GM23338 (cell line): ENCODE measurements at regions not wholly inside any gene's neighbourhood (a gene's known extent, or its start where the extent isn't known, plus 50 kb on each side); places are given as distances from the start of the nearest gene placed in this dataset.
A peak's percentile ranks its signal among the peaks of the same experiment; 100 is the strongest.

Source experiments
- ATAC-seq: fragments of 200-7000 bp; cut with Tn5 transposase; 3 replicates; pipeline ENCODE4 v1.9.1; 2020
- DNase-seq: peaks from one replicate; pipeline ENCODE4 v3.0.0-alpha.2; 2015; ENCODE audit warnings: low spot score
- H2AFZ ChIP-seq: fragments of 200-600 bp; sonication (generic); 2 replicates; pipeline ENCODE4 v1.8.0; 2016; ENCODE audit warnings: antibody characterized with exemption, mild to moderate bottlenecking, moderate library complexity
- H3F3A ChIP-seq: fragments of 200-600 bp; sonication (generic); replicated peaks from 2 replicates; pipeline ENCODE4 v1.8.0; 2017; ENCODE audit warnings: antibody characterized with exemption, mixed run types, low read depth
- H3K27ac ChIP-seq: fragments of 200-600 bp; sonication (generic); 2 replicates; pipeline ENCODE4 v1.6.1; 2016; ENCODE audit warnings: low read depth
- H3K27me3 ChIP-seq: fragments of 200-600 bp; sonication (generic); 2 replicates; pipeline ENCODE4 v1.8.0; 2016; ENCODE audit warnings: mild to moderate bottlenecking, mixed run types, moderate library complexity; ENCODE audit not compliant: insufficient read depth
- H3K36me3 ChIP-seq: fragments of 200-600 bp; sonication (generic); 2 replicates; pipeline ENCODE4 v1.8.0; 2016; ENCODE audit warnings: mild to moderate bottlenecking; ENCODE audit not compliant: insufficient read depth
- H3K4me1 ChIP-seq: fragments of 200-600 bp; sonication (generic); 2 replicates; pipeline ENCODE4 v1.8.0; 2016; ENCODE audit warnings: mild to moderate bottlenecking, moderate library complexity; ENCODE audit not compliant: insufficient read depth
- H3K4me2 ChIP-seq: fragments of 200-600 bp; sonication (generic); 2 replicates; pipeline ENCODE4 v1.7.1; 2017; ENCODE audit warnings: mixed run types
- H3K4me3 ChIP-seq: fragments of 200-600 bp; sonication (generic); 2 replicates; pipeline ENCODE4 v1.6.1; 2016; ENCODE audit warnings: mixed run types
- H3K79me2 ChIP-seq: fragments of 200-600 bp; sonication (generic); replicated peaks from 2 replicates; pipeline ENCODE4 v1.8.0; 2017; ENCODE audit warnings: mild to moderate bottlenecking; ENCODE audit not compliant: insufficient read depth
- H3K9me2 ChIP-seq: fragments of 200-600 bp; sonication (generic); 2 replicates; pipeline ENCODE4 v1.8.0; 2017; ENCODE audit not compliant: insufficient read depth
- H4K20me1 ChIP-seq: fragments of 200-600 bp; sonication (generic); replicated peaks from 2 replicates; pipeline ENCODE4 v1.8.0; 2017; ENCODE audit warnings: mild to moderate bottlenecking; ENCODE audit not compliant: insufficient read depth
- H3K27ac Mint-ChIP-seq: 2 replicates; pipeline ENCODE4 v1.8.0; 2020; ENCODE audit warnings: inconsistent platforms, mild to moderate bottlenecking, moderate library complexity, mixed read lengths
- H3K27me3 Mint-ChIP-seq: 3 replicates; pipeline ENCODE4 v1.8.0; 2022; ENCODE audit warnings: low read depth, mild to moderate bottlenecking, moderate library complexity, mixed read lengths, inconsistent platforms; ENCODE audit not compliant: insufficient read depth, poor library complexity
- H3K36me3 Mint-ChIP-seq: 3 replicates; pipeline ENCODE4 v1.8.0; 2021; ENCODE audit warnings: low read depth, mild to moderate bottlenecking, inconsistent platforms, moderate library complexity, mixed read lengths
- H3K4me1 Mint-ChIP-seq: 3 replicates; pipeline ENCODE4 v1.8.0; 2020; ENCODE audit warnings: mild to moderate bottlenecking, inconsistent platforms, mixed read lengths
- H3K4me3 Mint-ChIP-seq: 3 replicates; pipeline ENCODE4 v1.8.0; 2021; ENCODE audit warnings: moderate library complexity, mild to moderate bottlenecking, inconsistent platforms, mixed read lengths
- H3K9me3 Mint-ChIP-seq: 3 replicates; pipeline ENCODE4 v1.8.0; 2020; ENCODE audit warnings: moderate library complexity, mild to moderate bottlenecking, inconsistent platforms, mixed read lengths
- CREB1 ChIP-seq: fragments of 250-450 bp; sonication (Bioruptor Pico); IDR thresholded peaks from 2 replicates; pipeline ENCODE4 v1.5.0; 2020; ENCODE audit warnings: low read depth, mild to moderate bottlenecking, moderate library complexity
- JUNB ChIP-seq: IDR thresholded peaks from one replicate; pipeline ENCODE4 v1.6.1; 2016; ENCODE audit warnings: antibody characterized with exemption; ENCODE audit not compliant: unreplicated experiment
- REST ChIP-seq: IDR thresholded peaks from one replicate; pipeline ENCODE4 v1.6.1; 2018; ENCODE audit warnings: antibody characterized with exemption; ENCODE audit not compliant: unreplicated experiment
- STAT1 ChIP-seq: IDR thresholded peaks from one replicate; pipeline ENCODE4 v1.6.1; 2016; ENCODE audit warnings: antibody characterized with exemption; ENCODE audit not compliant: unreplicated experiment
- ZNF114 ChIP-seq: fragments of 250-450 bp; sonication (Bioruptor Pico); IDR thresholded peaks from 2 replicates; pipeline ENCODE4 v1.5.0; 2020; ENCODE audit warnings: mild to moderate bottlenecking, moderate library complexity
- ZNF331 ChIP-seq: fragments of 250-450 bp; sonication (Bioruptor Pico); IDR thresholded peaks from 2 replicates; pipeline ENCODE4 v1.5.0; 2020; ENCODE audit warnings: low read depth, mild to moderate bottlenecking, moderate library complexity
- TF ChIP-seq, protein P1 (sequence below), 2 experiments: fragments of 200-600 bp in 1 of 2; sonication (generic) in 1 of 2; conservative IDR thresholded peaks; 2 replicates each; pipeline versions ENCODE4 v1.5.1 to v1.6.1; 2016 to 2017; ENCODE audit warnings: antibody characterized with exemption in 2 of 2, low read depth in 2 of 2, mild to moderate bottlenecking in 2 of 2, moderate library complexity in 1 of 2

DNA sequence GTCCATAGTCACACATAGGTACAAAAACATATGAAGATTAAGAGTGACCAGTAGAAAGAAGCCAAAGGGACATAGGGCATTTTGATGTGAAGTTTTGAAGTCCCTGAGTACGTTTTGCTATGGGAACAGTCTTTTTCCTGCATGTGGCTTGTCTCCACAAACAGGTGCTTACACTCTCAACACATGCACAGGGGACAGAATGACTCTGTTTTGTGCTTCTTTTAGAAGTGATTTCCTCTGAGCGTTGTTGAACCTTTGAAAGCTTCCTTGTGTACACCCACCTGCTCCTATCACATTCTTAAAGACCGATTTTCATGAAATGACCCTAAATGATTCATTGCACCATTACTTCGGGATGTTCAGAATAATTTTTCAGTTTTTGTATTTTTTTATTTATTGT lies 338.8 kb upstream of the CDH4 start (continued):
- TF ChIP-seq REST (no peak), CREB1 (CRISPR knock-in tag) (no peak), ZNF114 (CRISPR knock-in tag) (no peak), ZNF331 (CRISPR knock-in tag) (no peak), JUNB (no peak)
- TF ChIP-seq, protein P1, sequence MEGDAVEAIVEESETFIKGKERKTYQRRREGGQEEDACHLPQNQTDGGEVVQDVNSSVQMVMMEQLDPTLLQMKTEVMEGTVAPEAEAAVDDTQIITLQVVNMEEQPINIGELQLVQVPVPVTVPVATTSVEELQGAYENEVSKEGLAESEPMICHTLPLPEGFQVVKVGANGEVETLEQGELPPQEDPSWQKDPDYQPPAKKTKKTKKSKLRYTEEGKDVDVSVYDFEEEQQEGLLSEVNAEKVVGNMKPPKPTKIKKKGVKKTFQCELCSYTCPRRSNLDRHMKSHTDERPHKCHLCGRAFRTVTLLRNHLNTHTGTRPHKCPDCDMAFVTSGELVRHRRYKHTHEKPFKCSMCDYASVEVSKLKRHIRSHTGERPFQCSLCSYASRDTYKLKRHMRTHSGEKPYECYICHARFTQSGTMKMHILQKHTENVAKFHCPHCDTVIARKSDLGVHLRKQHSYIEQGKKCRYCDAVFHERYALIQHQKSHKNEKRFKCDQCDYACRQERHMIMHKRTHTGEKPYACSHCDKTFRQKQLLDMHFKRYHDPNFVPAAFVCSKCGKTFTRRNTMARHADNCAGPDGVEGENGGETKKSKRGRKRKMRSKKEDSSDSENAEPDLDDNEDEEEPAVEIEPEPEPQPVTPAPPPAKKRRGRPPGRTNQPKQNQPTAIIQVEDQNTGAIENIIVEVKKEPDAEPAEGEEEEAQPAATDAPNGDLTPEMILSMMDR (conservative IDR thresholded peaks at IDR 0.05; ENCODE audit: low read depth in 2 of 2) = no peak

DNA sequence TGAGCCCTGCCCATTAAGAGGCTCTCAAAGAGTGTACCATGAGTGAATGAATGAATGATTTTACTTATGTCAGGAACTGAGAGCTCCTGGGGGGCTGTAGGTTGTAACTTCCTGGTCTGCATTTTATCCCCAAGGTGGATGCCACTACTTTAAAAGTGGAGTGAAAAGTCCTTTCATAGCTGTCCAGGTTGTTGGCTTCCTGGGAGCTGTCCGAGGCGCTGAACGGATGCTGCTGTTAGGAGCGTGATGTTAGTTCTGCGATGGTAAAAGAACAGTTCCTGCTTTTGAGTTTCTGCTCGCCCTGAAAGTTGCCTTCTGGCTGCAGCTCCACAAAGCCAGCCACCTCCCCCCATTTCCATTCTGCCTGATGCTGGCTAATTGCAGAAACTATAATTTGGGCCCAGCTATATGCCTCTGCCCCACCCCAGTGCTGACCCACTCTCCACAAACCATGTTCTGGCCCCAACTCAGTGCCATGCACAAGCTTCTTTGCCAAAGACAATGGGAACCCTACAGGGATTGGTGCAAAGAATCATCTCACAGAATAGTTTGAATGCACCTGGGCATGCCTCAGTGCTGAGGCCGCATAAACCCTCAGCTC lies 330.9 kb upstream of the CDH4 start:
- H4K20me1 ChIP-seq = no peaks in the 10 kb centered on the region
- peak; percentile 21 for DNase-seq
- H3K9me2 ChIP-seq = no peaks in the 10 kb centered on the region
- Mint-ChIP-seq H3K36me3 (no peaks in the 10 kb centered on the region), H3K4me1 (peaks cover 2% of the 10 kb centered on the region; the same call in 2 of the 3 replicates), H3K4me3 (no peak overlapping the region), H3K27ac (no peak overlapping the region), H3K9me3 (peaks cover 8% of the 10 kb centered on the region; the same call in 1 of the 3 replicates), H3K27me3 (peaks cover 14% of the 10 kb centered on the region)
- H3K4me1 ChIP-seq = no peaks in the 10 kb centered on the region
- H3K4me2 ChIP-seq = no peak overlapping the region
- peak; percentile 65 for ATAC-seq
- H3F3A ChIP-seq = no peaks in the 10 kb centered on the region
- H3K27me3 ChIP-seq = peaks cover 5% of the 10 kb centered on the region; the same call in 1 of the 2 replicates
- no peak overlapping the region for H2AFZ ChIP-seq
- H3K79me2 ChIP-seq = no peaks in the 10 kb centered on the region
- TF ChIP-seq STAT1 (no peak), REST (peak; percentile 64)
- H3K4me3 ChIP-seq = no peak overlapping the region
- H3K27ac ChIP-seq = no peak overlapping the region
- H3K36me3 ChIP-seq = peaks cover 4% of the 10 kb centered on the region; the same call in 1 of the 2 replicates
